Jurkat, Clone E6-1 (cell line): ENCODE measurements at regions not wholly inside any gene's neighbourhood (a gene's known extent, or its start where the extent isn't known, plus 50 kb on each side); places are given as distances from the start of the nearest gene placed in this dataset.

Experiments
- DNase-seq: peaks from one replicate; pipeline ENCODE4 v3.0.0-alpha.2; 2011; ENCODE audit warnings: low read depth, low spot score
- H3K4me3 ChIP-seq: 2 replicates; pipeline ENCODE4 v1.5.1; 2011; ENCODE audit warnings: mild to moderate bottlenecking, low read length, control low read depth, moderate library complexity

GRCh38 chr4:180426938-180427337 lies 1816.3 kb upstream of the TENM3 start:
- DNase-seq: no peak
- H3K4me3 ChIP-seq: no peak overlapping the region

GRCh38 chr4:180430283-180430682 lies 1812.9 kb upstream of the TENM3 start:
- DNase-seq: no peak

GRCh38 chr4:180434131-180434895 lies 1808.9 kb upstream of the TENM3 start:
- DNase-seq: no peak

More at GRCh38 chr4:180430283-180430682, 1812.9 kb upstream of the TENM3 start:
- H3K4me3 ChIP-seq: no peak overlapping the region

GRCh38 chr4:180436361-180436760 lies 1806.8 kb upstream of the TENM3 start:
- no peak overlapping the region for H3K4me3 ChIP-seq
- DNase-seq: no peak

More at GRCh38 chr4:180434131-180434895, 1808.9 kb upstream of the TENM3 start:
- no peak overlapping the region for H3K4me3 ChIP-seq

- DNase-seq: no peak
- no peak overlapping the region for H3K4me3 ChIP-seq
Observed at GRCh38 chr4:180437601-180438000, 1805.6 kb upstream of the TENM3 start.

- no peak overlapping the region for H3K4me3 ChIP-seq
- DNase-seq: no peak
Observed at GRCh38 chr4:180448306-180448705, 1794.9 kb upstream of the TENM3 start.

GRCh38 chr4:180449395-180449956 lies 1793.7 kb upstream of the TENM3 start:
- H3K4me3 ChIP-seq: no peak overlapping the region

GRCh38 chr4:180455226-180455625 lies 1788.0 kb upstream of the TENM3 start:
- no peak for DNase-seq

More at GRCh38 chr4:180449395-180449956, 1793.7 kb upstream of the TENM3 start:
- DNase-seq: peak; percentile 25

GRCh38 chr4:180456928-180457327 lies 1786.3 kb upstream of the TENM3 start:
- no peak for DNase-seq
- H3K4me3 ChIP-seq: no peak overlapping the region

More at GRCh38 chr4:180455226-180455625, 1788.0 kb upstream of the TENM3 start:
- H3K4me3 ChIP-seq: no peak overlapping the region

GRCh38 chr4:180462116-180462515 lies 1781.1 kb upstream of the TENM3 start:
- DNase-seq: no peak
- no peak overlapping the region for H3K4me3 ChIP-seq

- no peak overlapping the region for H3K4me3 ChIP-seq
- no peak for DNase-seq
Observed at GRCh38 chr4:180465364-180465763, 1777.8 kb upstream of the TENM3 start.

GRCh38 chr4:180483036-180483435 lies 1760.2 kb upstream of the TENM3 start:
- no peak for DNase-seq
- H3K4me3 ChIP-seq: no peak overlapping the region

GRCh38 chr4:180485407-180485806 lies 1757.8 kb upstream of the TENM3 start:
- DNase-seq: no peak

GRCh38 chr4:180486342-180486741 lies 1756.9 kb upstream of the TENM3 start:
- DNase-seq: no peak
- H3K4me3 ChIP-seq: no peak overlapping the region

More at GRCh38 chr4:180485407-180485806, 1757.8 kb upstream of the TENM3 start:
- no peak overlapping the region for H3K4me3 ChIP-seq

- H3K4me3 ChIP-seq: no peak overlapping the region
Observed at GRCh38 chr4:180489787-180490186, 1753.4 kb upstream of the TENM3 start.

GRCh38 chr4:180491210-180491609 lies 1752.0 kb upstream of the TENM3 start:
- H3K4me3 ChIP-seq: no peak overlapping the region
- DNase-seq: no peak

More at GRCh38 chr4:180489787-180490186, 1753.4 kb upstream of the TENM3 start:
- no peak for DNase-seq

- no peak overlapping the region for H3K4me3 ChIP-seq
- DNase-seq: no peak
Observed at GRCh38 chr4:180493299-180493698, 1749.9 kb upstream of the TENM3 start.

GRCh38 chr4:180500154-180500553 lies 1743.0 kb upstream of the TENM3 start:
- H3K4me3 ChIP-seq: no peak overlapping the region
- no peak for DNase-seq

GRCh38 chr4:180512801-180513475 lies 1730.3 kb upstream of the TENM3 start:
- no peak overlapping the region for H3K4me3 ChIP-seq
- DNase-seq: no peak

- H3K4me3 ChIP-seq: no peak overlapping the region
- no peak for DNase-seq
Observed at GRCh38 chr4:180518906-180519305, 1724.3 kb upstream of the TENM3 start.
